Osteoblast (primary cell): ENCODE measurements at regions not wholly inside any gene's neighbourhood (a gene's known extent, or its start where the extent isn't known, plus 50 kb on each side); places are given as distances from the start of the nearest gene placed in this dataset.

ENCODE experiments used
- DNase-seq: peaks from one replicate; pipeline ENCODE4 v3.0.0; 2011; ENCODE audit warnings: low spot score, mixed read lengths; ENCODE audit not compliant: insufficient read length; ENCODE audit errors: missing footprints
- H2AFZ ChIP-seq: 2 replicates; pipeline ENCODE4 v1.6.0; 2011; ENCODE audit warnings: mild to moderate bottlenecking, low read length
- H3K27ac ChIP-seq: 2 replicates; pipeline ENCODE4 v1.5.1; 2011; ENCODE audit warnings: mild to moderate bottlenecking, low read depth, low read length, moderate library complexity
- H3K27me3 ChIP-seq: 2 replicates; pipeline ENCODE4 v1.6.0; 2012; ENCODE audit warnings: mild to moderate bottlenecking, control low read depth, inconsistent platforms, low read length, moderate library complexity; ENCODE audit not compliant: insufficient read depth
- H3K36me3 ChIP-seq: 2 replicates; pipeline ENCODE4 v1.5.1; 2011; ENCODE audit warnings: mild to moderate bottlenecking, low read length, control low read depth, moderate library complexity; ENCODE audit not compliant: insufficient read depth
- H3K4me1 ChIP-seq: 2 replicates; pipeline ENCODE4 v1.5.1; 2011; ENCODE audit warnings: mild to moderate bottlenecking, low read length, control low read depth, moderate library complexity; ENCODE audit not compliant: insufficient read depth
- H3K4me2 ChIP-seq: 2 replicates; pipeline ENCODE4 v1.6.0; 2011; ENCODE audit warnings: mild to moderate bottlenecking, low read length; ENCODE audit not compliant: insufficient read depth
- H3K4me3 ChIP-seq: fragments of 200-600 bp; sonication (generic); 3 replicates; pipeline ENCODE4 v1.5.1; 2012; ENCODE audit warnings: mild to moderate bottlenecking, low read length, inconsistent platforms; ENCODE audit not compliant: insufficient read depth
- H3K79me2 ChIP-seq: 2 replicates; pipeline ENCODE4 v1.6.0; 2012; ENCODE audit warnings: mild to moderate bottlenecking, low read length, control low read depth, inconsistent platforms; ENCODE audit not compliant: insufficient read depth
- H3K9me3 ChIP-seq: 2 replicates; pipeline ENCODE4 v1.5.1; 2011; ENCODE audit warnings: low read depth, low read length, control low read depth
- H4K20me1 ChIP-seq: 2 replicates; pipeline ENCODE4 v1.6.0; 2012; ENCODE audit warnings: mild to moderate bottlenecking, low read length, control low read depth; ENCODE audit not compliant: insufficient read depth
- TF ChIP-seq, protein P1 (sequence below): IDR thresholded peaks from 2 replicates; pipeline ENCODE4 v1.5.1; 2011; ENCODE audit warnings: mild to moderate bottlenecking, low read depth, low read length, moderate library complexity; ENCODE audit errors: extremely low read depth

DNA sequence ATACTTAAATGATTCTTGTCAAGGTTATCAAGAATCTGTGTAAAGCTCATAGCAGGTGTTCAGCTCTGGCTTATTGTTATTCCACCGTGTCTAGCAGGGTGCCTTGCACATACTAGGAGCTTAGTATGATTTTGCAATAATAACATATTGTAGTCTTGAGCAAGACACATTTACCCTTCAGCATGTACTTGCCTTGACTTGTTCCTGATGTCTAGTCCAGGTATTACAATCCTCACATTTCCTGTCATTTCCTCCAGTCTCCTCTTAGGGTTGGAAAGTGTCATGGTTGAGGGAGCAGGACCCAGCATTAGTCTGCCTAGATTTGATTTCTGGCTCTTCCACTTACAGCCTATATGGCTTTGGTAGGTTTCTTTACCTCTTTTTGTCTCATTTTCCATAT, 246.1 kb downstream of the RAD51AP2 start:
- TF ChIP-seq, protein P1, sequence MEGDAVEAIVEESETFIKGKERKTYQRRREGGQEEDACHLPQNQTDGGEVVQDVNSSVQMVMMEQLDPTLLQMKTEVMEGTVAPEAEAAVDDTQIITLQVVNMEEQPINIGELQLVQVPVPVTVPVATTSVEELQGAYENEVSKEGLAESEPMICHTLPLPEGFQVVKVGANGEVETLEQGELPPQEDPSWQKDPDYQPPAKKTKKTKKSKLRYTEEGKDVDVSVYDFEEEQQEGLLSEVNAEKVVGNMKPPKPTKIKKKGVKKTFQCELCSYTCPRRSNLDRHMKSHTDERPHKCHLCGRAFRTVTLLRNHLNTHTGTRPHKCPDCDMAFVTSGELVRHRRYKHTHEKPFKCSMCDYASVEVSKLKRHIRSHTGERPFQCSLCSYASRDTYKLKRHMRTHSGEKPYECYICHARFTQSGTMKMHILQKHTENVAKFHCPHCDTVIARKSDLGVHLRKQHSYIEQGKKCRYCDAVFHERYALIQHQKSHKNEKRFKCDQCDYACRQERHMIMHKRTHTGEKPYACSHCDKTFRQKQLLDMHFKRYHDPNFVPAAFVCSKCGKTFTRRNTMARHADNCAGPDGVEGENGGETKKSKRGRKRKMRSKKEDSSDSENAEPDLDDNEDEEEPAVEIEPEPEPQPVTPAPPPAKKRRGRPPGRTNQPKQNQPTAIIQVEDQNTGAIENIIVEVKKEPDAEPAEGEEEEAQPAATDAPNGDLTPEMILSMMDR = no peak
- Histone ChIP-seq H2AFZ (no peak overlapping the region), H3K27ac (no peak overlapping the region), H3K9me3 (no peaks in the 10 kb centered on the region), H3K79me2 (no peaks in the 10 kb centered on the region), H3K36me3 (no peaks in the 10 kb centered on the region), H3K4me2 (no peak overlapping the region), H3K27me3 (no peaks in the 10 kb centered on the region), H3K4me1 (no peaks in the 10 kb centered on the region), H4K20me1 (no peaks in the 10 kb centered on the region), H3K4me3 (no peak overlapping the region)
- no peak for DNase-seq

- no peak overlapping the region for H3K4me3 ChIP-seq
- H4K20me1 ChIP-seq = no peaks in the 10 kb centered on the region
- no peaks in the 10 kb centered on the region for H3K27me3 ChIP-seq
- H2AFZ ChIP-seq = no peak overlapping the region
- no peaks in the 10 kb centered on the region for H3K79me2 ChIP-seq
- no peaks in the 10 kb centered on the region for H3K4me1 ChIP-seq
- H3K27ac ChIP-seq = no peak overlapping the region
- H3K9me3 ChIP-seq = no peaks in the 10 kb centered on the region
- H3K4me2 ChIP-seq = no peak overlapping the region
- no peak for DNase-seq
- H3K36me3 ChIP-seq = no peaks in the 10 kb centered on the region
- TF ChIP-seq, protein P1 = no peak
Observed at GRCh38 chr2:17271416-17271815, 246.8 kb downstream of the RAD51AP2 start.

- no peaks in the 10 kb centered on the region for H4K20me1 ChIP-seq
- no peak for DNase-seq
- H3K36me3 ChIP-seq = no peaks in the 10 kb centered on the region
- no peaks in the 10 kb centered on the region for H3K27me3 ChIP-seq
- no peak overlapping the region for H3K4me2 ChIP-seq
- H3K9me3 ChIP-seq = no peaks in the 10 kb centered on the region
- H3K4me1 ChIP-seq = no peaks in the 10 kb centered on the region
- no peak overlapping the region for H3K4me3 ChIP-seq
- no peak overlapping the region for H3K27ac ChIP-seq
- no peaks in the 10 kb centered on the region for H3K79me2 ChIP-seq
- H2AFZ ChIP-seq = no peak overlapping the region
- TF ChIP-seq, protein P1 = no peak
Observed at GRCh38 chr2:17270894-17271293, 247.3 kb downstream of the RAD51AP2 start.

GRCh38 chr2:17263570-17263968, 254.7 kb downstream of the RAD51AP2 start:
- no peaks in the 10 kb centered on the region for H3K36me3 ChIP-seq
- no peak for DNase-seq
- no peaks in the 10 kb centered on the region for H3K27me3 ChIP-seq
- H3K4me3 ChIP-seq = no peak overlapping the region
- no peak overlapping the region for H3K27ac ChIP-seq
- no peaks in the 10 kb centered on the region for H3K4me1 ChIP-seq
- no peak overlapping the region for H3K4me2 ChIP-seq
- TF ChIP-seq, protein P1 = no peak
- H3K9me3 ChIP-seq = peaks cover 4% of the 10 kb centered on the region
- no peak overlapping the region for H2AFZ ChIP-seq
- H4K20me1 ChIP-seq = no peaks in the 10 kb centered on the region
- no peaks in the 10 kb centered on the region for H3K79me2 ChIP-seq
